IgD-negative memory B cell (primary cell): ENCODE measurements at regions not wholly inside any gene's neighbourhood (a gene's known extent, or its start where the extent isn't known, plus 50 kb on each side); places are given as distances from the start of the nearest gene placed in this dataset.
"Not testable (repeated sequence)": the region's sequence is repeated elsewhere in the genome, so short reads cannot be mapped to it uniquely, and the experiment has no call there.

Experiments
- H3K27ac Mint-ChIP-seq, 3 donors: one replicate each; pipeline ENCODE4 v1.8.0; 2020 to 2022; ENCODE audit warnings: mild to moderate bottlenecking in 3 of 3, mixed read lengths in 3 of 3, moderate library complexity in 1 of 3
- H3K27me3 Mint-ChIP-seq: one replicate; pipeline ENCODE4 v1.8.0; 2021; ENCODE audit warnings: mixed read lengths
- H3K36me3 Mint-ChIP-seq: one replicate; pipeline ENCODE4 v1.8.0; 2020; ENCODE audit warnings: mild to moderate bottlenecking, mixed read lengths
- H3K4me1 Mint-ChIP-seq, 3 donors: one replicate each; pipeline ENCODE4 v1.8.0; 2020 to 2022; ENCODE audit warnings: mixed read lengths in 3 of 3, mild to moderate bottlenecking in 1 of 3
- H3K4me3 Mint-ChIP-seq, 4 donors: one replicate each; pipeline ENCODE4 v1.8.0; 2020 to 2022; ENCODE audit warnings: mild to moderate bottlenecking in 4 of 4, mixed read lengths in 4 of 4, moderate library complexity in 3 of 4
- H3K9me3 Mint-ChIP-seq, 3 donors: one replicate each; pipeline ENCODE4 v1.8.0; 2020 to 2021; ENCODE audit warnings: mixed read lengths in 3 of 3, mild to moderate bottlenecking in 1 of 3

- no peaks in the 10 kb centered on the region for H3K36me3 Mint-ChIP-seq
- H3K4me3 Mint-ChIP-seq: peak overlapping the region in 1 of 4 donors; percentile 76
- peaks cover 1% of the 10 kb centered on the region for H3K27me3 Mint-ChIP-seq
Measured at GRCh38 chr9:124134526-124134925, 123.0 kb downstream of the LHX2 start.

GRCh38 chr9:124135813-124136365, 121.9 kb upstream of the NEK6 start:
- peak overlapping the region in 1 of 4 donors; percentile 3 for H3K4me3 Mint-ChIP-seq
- peak overlapping the region in 1 of 3 donors; percentile 18 for H3K27ac Mint-ChIP-seq
- no peaks in the 10 kb centered on the region for H3K9me3 Mint-ChIP-seq
- peaks cover 23 to 46% (median 43%) of the 10 kb centered on the region in 3 donors for H3K4me1 Mint-ChIP-seq
- H3K27me3 Mint-ChIP-seq: peaks cover 1% of the 10 kb centered on the region
- H3K36me3 Mint-ChIP-seq: no peaks in the 10 kb centered on the region

More at GRCh38 chr9:124134526-124134925, 123.0 kb downstream of the LHX2 start:
- peaks cover 23 to 49% (median 46%) of the 10 kb centered on the region in 3 donors for H3K4me1 Mint-ChIP-seq
- H3K9me3 Mint-ChIP-seq: no peaks in the 10 kb centered on the region
- H3K27ac Mint-ChIP-seq: peak overlapping the region in 1 of 3 donors; percentile 68

GRCh38 chr9:124137009-124137943, 120.5 kb upstream of the NEK6 start:
- peak overlapping the region; percentile 77 to 92 (median 86) for H3K27ac Mint-ChIP-seq
- H3K27me3 Mint-ChIP-seq: peaks cover 1% of the 10 kb centered on the region
- no peaks in the 10 kb centered on the region for H3K9me3 Mint-ChIP-seq
- peak overlapping the region; percentile 26 to 88 (median 80) for H3K4me3 Mint-ChIP-seq
- H3K36me3 Mint-ChIP-seq: no peaks in the 10 kb centered on the region
- peaks cover 23 to 41% (median 38%) of the 10 kb centered on the region in 3 donors for H3K4me1 Mint-ChIP-seq

DNA sequence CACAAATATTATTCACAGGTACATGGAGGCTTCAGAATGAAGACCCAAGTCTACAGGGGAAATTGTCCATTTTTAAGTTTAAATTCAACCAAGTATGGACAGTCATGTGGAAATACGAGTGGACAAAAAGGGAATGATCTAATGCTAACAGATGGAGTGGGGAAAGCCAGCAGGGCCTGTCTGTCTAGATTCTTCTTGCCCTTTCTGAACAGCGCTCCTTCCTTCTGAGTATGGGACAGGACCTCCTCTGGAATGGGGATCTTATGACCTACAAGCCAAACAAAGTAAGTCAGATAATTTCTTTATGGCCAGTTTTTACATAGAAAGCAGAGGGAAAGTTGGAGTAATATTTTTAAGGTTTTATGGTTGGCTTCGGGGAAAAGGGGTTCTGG, 119.8 kb upstream of the NEK6 start:
- Mint-ChIP-seq H3K4me3 (peak overlapping the region; percentile 26 to 88 (median 44)), H3K27me3 (peaks cover 1% of the 10 kb centered on the region), H3K4me1 (peaks cover 23 to 37% (median 35%) of the 10 kb centered on the region in 3 donors), H3K36me3 (no peaks in the 10 kb centered on the region), H3K9me3 (no peaks in the 10 kb centered on the region), H3K27ac (peak overlapping the region; percentile 77 to 92 (median 86))

GRCh38 chr9:124139001-124139400, 118.7 kb upstream of the NEK6 start:
- Mint-ChIP-seq H3K4me3 (peak overlapping the region in 2 of 4 donors; percentile 24 to 69), H3K27me3 (peaks cover 1% of the 10 kb centered on the region), H3K9me3 (no peaks in the 10 kb centered on the region), H3K27ac (peak overlapping the region in 2 of 3 donors; percentile 6 to 39), H3K4me1 (peaks cover 23 to 35% (median 34%) of the 10 kb centered on the region in 3 donors), H3K36me3 (no peaks in the 10 kb centered on the region)

DNA sequence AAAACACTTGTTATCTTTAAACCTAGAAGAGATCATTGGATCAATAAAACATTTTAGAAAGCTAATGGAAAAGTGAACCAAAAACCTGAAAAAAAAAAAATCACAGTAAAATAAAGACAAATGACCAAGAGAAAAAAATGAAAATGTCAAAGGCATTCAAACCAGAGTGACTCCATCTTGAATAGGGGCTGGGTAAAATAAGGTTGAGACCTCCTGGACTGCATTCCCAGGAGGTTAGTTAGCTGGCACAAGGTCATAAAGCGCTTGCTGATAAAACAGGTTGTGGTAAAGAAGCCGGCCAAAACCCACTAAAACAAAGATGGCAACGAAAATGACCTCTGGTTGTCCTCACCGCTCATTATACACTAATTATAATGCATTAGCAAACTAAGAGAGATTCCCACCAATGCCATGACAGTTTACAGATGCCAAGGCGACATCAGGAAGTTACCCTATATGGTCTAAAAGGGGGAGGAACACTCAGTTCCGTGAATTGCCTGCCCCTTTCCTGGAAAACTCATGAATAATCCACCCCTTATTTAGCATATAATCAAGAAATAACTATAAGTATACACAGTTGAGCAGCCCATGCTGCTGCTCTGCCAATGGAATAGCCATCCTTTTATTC, 116.7 kb upstream of the NEK6 start:
- Mint-ChIP-seq H3K36me3 (no peaks in the 10 kb centered on the region), H3K9me3 (no peaks in the 10 kb centered on the region), H3K4me1 (peaks cover 20 to 27% (median 22%) of the 10 kb centered on the region in 3 donors), H3K27ac (no peak overlapping the region), H3K27me3 (peaks cover under 1% of the 10 kb centered on the region), H3K4me3 (no peak overlapping the region)

- H3K27me3 Mint-ChIP-seq, H3K4me1 Mint-ChIP-seq, H3K4me3 Mint-ChIP-seq, H3K9me3 Mint-ChIP-seq, H3K36me3 Mint-ChIP-seq, H3K27ac Mint-ChIP-seq: not testable (repeated sequence)
Measured at GRCh38 chr9:124144561-124145123, 113.1 kb upstream of the NEK6 start.

DNA sequence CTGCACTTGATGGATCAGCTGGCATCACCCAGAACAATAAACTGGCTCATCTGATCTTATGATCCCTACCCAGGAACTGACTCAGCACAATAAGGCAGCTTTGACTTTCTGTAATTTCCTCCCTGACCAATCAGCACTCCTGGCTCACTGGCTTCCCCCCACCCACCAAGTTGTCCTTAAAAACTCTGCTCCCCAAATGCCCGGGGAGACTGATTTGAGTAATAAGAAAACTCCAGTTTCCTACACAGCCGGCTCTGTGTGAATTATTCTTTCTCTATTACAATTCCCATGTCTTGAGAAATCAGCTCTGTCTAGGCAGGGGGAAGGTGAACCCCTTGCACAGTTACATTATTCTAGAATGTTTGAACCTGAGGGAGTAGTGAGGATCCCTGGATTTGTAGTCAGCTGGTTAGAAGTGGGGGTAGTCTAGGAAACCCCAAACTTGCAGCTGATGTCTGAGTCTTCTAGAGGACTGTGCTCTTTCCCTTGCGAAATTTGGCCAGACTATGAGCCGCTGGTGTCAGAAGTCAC, 111.7 kb upstream of the NEK6 start:
- peaks cover 0 to 2% (median 0%) of the 10 kb centered on the region in 3 donors for H3K4me1 Mint-ChIP-seq
- peaks cover 3% of the 10 kb centered on the region for H3K36me3 Mint-ChIP-seq
- no peak overlapping the region for H3K27ac Mint-ChIP-seq
- no peaks in the 10 kb centered on the region for H3K27me3 Mint-ChIP-seq
- H3K4me3 Mint-ChIP-seq: no peak overlapping the region
- no peaks in the 10 kb centered on the region for H3K9me3 Mint-ChIP-seq

GRCh38 chr9:124149992-124150391, 107.8 kb upstream of the NEK6 start:
- H3K27ac Mint-ChIP-seq: no peak overlapping the region
- H3K4me3 Mint-ChIP-seq: no peak overlapping the region
- H3K4me1 Mint-ChIP-seq: no peaks in the 10 kb centered on the region
- H3K36me3 Mint-ChIP-seq: peaks cover 3% of the 10 kb centered on the region
- no peaks in the 10 kb centered on the region for H3K9me3 Mint-ChIP-seq
- H3K27me3 Mint-ChIP-seq: no peaks in the 10 kb centered on the region

- H3K36me3 Mint-ChIP-seq: peaks cover 2% of the 10 kb centered on the region
- no peak overlapping the region for H3K27ac Mint-ChIP-seq
- peaks cover 2% of the 10 kb centered on the region for H3K27me3 Mint-ChIP-seq
- H3K4me1 Mint-ChIP-seq: peaks cover 0 to 3% (median 3%) of the 10 kb centered on the region in 3 donors
- H3K9me3 Mint-ChIP-seq: peaks cover 2 to 7% (median 4%) of the 10 kb centered on the region in 3 donors
- H3K4me3 Mint-ChIP-seq: no peak overlapping the region
Measured at GRCh38 chr9:124163760-124164255, 93.9 kb upstream of the NEK6 start.

DNA sequence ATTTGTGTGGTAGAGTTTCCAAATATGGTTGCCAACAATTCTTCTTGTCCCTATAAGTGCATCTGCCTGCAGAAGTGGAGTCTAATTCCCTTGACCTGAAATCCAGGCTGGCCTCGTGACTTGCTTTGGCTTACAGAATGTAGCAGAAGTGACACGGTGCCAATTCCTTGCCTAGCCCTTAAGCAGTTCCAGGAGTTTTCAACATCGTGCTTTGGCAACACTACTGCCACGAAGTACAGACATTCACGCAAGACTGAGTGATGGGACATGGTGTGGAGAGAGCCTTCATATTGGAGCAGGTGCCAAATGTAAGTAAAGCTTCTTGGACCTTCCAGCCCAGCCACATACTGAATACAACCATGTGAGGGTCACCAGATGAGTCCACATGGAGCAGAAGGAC, 92.9 kb upstream of the NEK6 start:
- H3K27me3 Mint-ChIP-seq: peaks cover 2% of the 10 kb centered on the region
- H3K36me3 Mint-ChIP-seq: peaks cover 2% of the 10 kb centered on the region
- peaks cover 2 to 7% (median 4%) of the 10 kb centered on the region in 3 donors for H3K9me3 Mint-ChIP-seq
- H3K27ac Mint-ChIP-seq: no peak overlapping the region
- no peak overlapping the region for H3K4me3 Mint-ChIP-seq
- peaks cover 0 to 3% (median 3%) of the 10 kb centered on the region in 3 donors for H3K4me1 Mint-ChIP-seq

- Mint-ChIP-seq H3K4me1 (peaks cover 29 to 37% (median 35%) of the 10 kb centered on the region in 3 donors), H3K27ac (peak overlapping the region in 2 of 3 donors; percentile 11 to 50), H3K9me3 (no peaks in the 10 kb centered on the region), H3K4me3 (peak overlapping the region; percentile 37 to 95 (median 68)), H3K27me3 (no peaks in the 10 kb centered on the region), H3K36me3 (no peaks in the 10 kb centered on the region)
Measured at GRCh38 chr9:124174433-124174832, 83.3 kb upstream of the NEK6 start.

- H3K4me1 Mint-ChIP-seq: peaks cover 23 to 25% (median 24%) of the 10 kb centered on the region in 3 donors
- not testable (repeated sequence) for H3K27me3 Mint-ChIP-seq, H3K9me3 Mint-ChIP-seq, H3K4me3 Mint-ChIP-seq, H3K36me3 Mint-ChIP-seq
- H3K27ac Mint-ChIP-seq: peak overlapping the region in 1 of 3 donors; percentile 31
Measured at GRCh38 chr9:124177522-124177921, 80.2 kb upstream of the NEK6 start.
